HepG2 (cell line): ENCODE measurements at regions not wholly inside any gene's neighbourhood (a gene's known extent, or its start where the extent isn't known, plus 50 kb on each side); places are given as distances from the start of the nearest gene placed in this dataset.

Source experiments
- ATAC-seq: fragments of 200-7000 bp; cut with Tn5 transposase; 3 replicates; pipeline ENCODE4 v1.9.1; 2020; ENCODE audit warnings: mild to moderate bottlenecking, moderate library complexity
- BruUV-seq: library from RNA; stranded (reverse); fragments of 400-500 nt; replicated peaks from 2 replicates; lab custom pipeline; 2021; lab: Mats Ljungman, UMichigan
- CTCF ChIA-PET: fragments of 300-600 bp; formaldehyde crosslinking; extraction: SDS; loops from one replicate; lab custom pipeline; 2021; ENCODE audit warnings: low total read pairs, inconsistent platforms, low intra/inter-chr PET ratio; lab: Yijun Ruan, JAX
- POLR2A ChIA-PET: fragments of 350-600 bp; sonication (Branson Sonifier 250); formaldehyde crosslinking; loops from one replicate; lab custom pipeline; 2020; ENCODE audit warnings: antibody characterized with exemption, inconsistent platforms; lab: Yijun Ruan, JAX
- DNase-seq: peaks from one replicate; pipeline ENCODE4 v3.0.0-alpha.2; 2015; ENCODE audit warnings: low spot score
- FAIRE-seq: peaks from 3 replicates; lab custom pipeline; 2011; peaks lifted over from hg19 to GRCh38; lab: Jason Lieb, UNC
- H2AFZ ChIP-seq: one replicate; pipeline ENCODE4 v1.6.1; 2011; ENCODE audit warnings: low read length, inconsistent platforms
- H3K27ac ChIP-seq: fragments of 300-600 bp; 3 replicates; pipeline ENCODE4 v1.8.0; 2011; ENCODE audit warnings: mixed run types, mild to moderate bottlenecking, mixed read lengths, low read length, inconsistent platforms; ENCODE audit not compliant: insufficient read depth; ENCODE audit errors: extremely low read length
- H3K27me3 ChIP-seq, 2 experiments: fragments of 200-600 bp in 1 of 2; 2 replicates in 1 of 2; 3 replicates in 1 of 2; pipeline versions ENCODE4 v1.6.0 to v1.8.0; 2011; ENCODE audit warnings: low read length in 2 of 2, mild to moderate bottlenecking in 2 of 2, moderate library complexity in 2 of 2, inconsistent platforms in 1 of 2; ENCODE audit not compliant: insufficient read depth in 2 of 2, control insufficient read depth in 1 of 2
- H3K36me3 ChIP-seq, 2 experiments: fragments of 200-600 bp in 1 of 2; replicated peaks in 1 of 2; 2 replicates in 1 of 2; 3 replicates in 1 of 2; pipeline versions ENCODE4 v1.5.1 to v1.8.0; 2011; ENCODE audit warnings: low read length in 2 of 2, inconsistent platforms in 1 of 2; ENCODE audit not compliant: insufficient read depth in 2 of 2, control insufficient read depth in 1 of 2
- H3K4me1 ChIP-seq: 2 replicates; pipeline ENCODE4 v1.5.1; 2012; ENCODE audit warnings: low read length, inconsistent platforms; ENCODE audit not compliant: insufficient read depth
- H3K4me2 ChIP-seq: 2 replicates; pipeline ENCODE4 v1.6.0; 2011; ENCODE audit warnings: low read depth, low read length, inconsistent platforms
- H3K4me3 ChIP-seq, 3 experiments: fragments of 200-600 bp in 1 of 3; sonication (generic), shearing (Covaris generic) in 1 of 3; replicated peaks in 1 of 3; 2 replicates each; pipeline ENCODE4 v1.5.1; 2011 to 2016; ENCODE audit warnings: low read length in 3 of 3, inconsistent platforms in 2 of 3, low read depth in 2 of 3, mild to moderate bottlenecking in 2 of 3, control low read depth in 1 of 3, mixed read lengths in 1 of 3; ENCODE audit not compliant: insufficient read depth in 1 of 3
- H3K79me2 ChIP-seq: one replicate; pipeline ENCODE4 v1.6.1; 2011; ENCODE audit warnings: low read length, inconsistent platforms; ENCODE audit not compliant: insufficient read depth
- H3K9ac ChIP-seq: 2 replicates; pipeline ENCODE4 v1.6.0; 2011; ENCODE audit warnings: mild to moderate bottlenecking, low read depth, low read length, inconsistent platforms; ENCODE audit not compliant: insufficient read depth
- H3K9me3 ChIP-seq: 2 replicates; pipeline ENCODE4 v1.5.1; 2012; ENCODE audit warnings: mild to moderate bottlenecking, low read length
- H4K20me1 ChIP-seq: 2 replicates; pipeline ENCODE4 v1.6.0; 2011; ENCODE audit warnings: inconsistent platforms, mild to moderate bottlenecking, low read length, moderate library complexity; ENCODE audit not compliant: insufficient read depth
- FOSL2 ChIP-seq: sonication (generic); formaldehyde crosslinking; IDR thresholded peaks from 2 replicates; pipeline ENCODE4 v1.4.0; 2020; ENCODE audit warnings: missing genetic modification reagents
- HHEX ChIP-seq: IDR thresholded peaks from 2 replicates; pipeline ENCODE4 v1.6.1; 2016; ENCODE audit warnings: control low read depth
- HNRNPH1 ChIP-seq: fragments of 200-400 bp; formaldehyde crosslinking; optimal IDR thresholded peaks from 2 replicates; pipeline ENCODE3; 2017; ENCODE audit warnings: mild to moderate bottlenecking, low read depth, low read length
- KDM4B ChIP-seq: sonication (generic); formaldehyde crosslinking; IDR thresholded peaks from 2 replicates; pipeline ENCODE4 v1.4.0; 2020; ENCODE audit warnings: missing genetic modification reagents
- KMT2A ChIP-seq: sonication (generic); formaldehyde crosslinking; IDR thresholded peaks from 2 replicates; pipeline ENCODE4 v1.4.0; 2020; ENCODE audit warnings: missing genetic modification reagents
- MBD4 ChIP-seq: IDR thresholded peaks from 2 replicates; pipeline ENCODE4 v1.6.1; 2012; ENCODE audit warnings: low read length, inconsistent platforms, borderline replicate concordance
- NONO ChIP-seq, 2 experiments: fragments of 450-650 bp in 1 of 2; sonication (generic) in 1 of 2; formaldehyde crosslinking in 1 of 2; IDR thresholded peaks in 1 of 2; conservative IDR thresholded peaks in 1 of 2; 2 replicates each; pipeline versions ENCODE4 v1.6.1 to v1.8.0; 2017 to 2022; ENCODE audit warnings: mild to moderate bottlenecking in 1 of 2, missing genetic modification reagents in 1 of 2, moderate library complexity in 1 of 2
- PAX8 ChIP-seq: sonication (generic); formaldehyde crosslinking; IDR thresholded peaks from 2 replicates; pipeline ENCODE4 v1.8.0; 2022; ENCODE audit warnings: mild to moderate bottlenecking, missing genetic modification reagents, borderline replicate concordance
- RARA ChIP-seq: IDR thresholded peaks from 2 replicates; pipeline ENCODE4 v1.6.1; 2016; ENCODE audit warnings: missing genetic modification reagents, missing compliant biosample characterization
- TBP ChIP-seq: sonication (generic); formaldehyde crosslinking; IDR thresholded peaks from 2 replicates; pipeline ENCODE4 v1.5.0; 2020; ENCODE audit warnings: missing genetic modification reagents
- YEATS4 ChIP-seq: sonication (generic); formaldehyde crosslinking; IDR thresholded peaks from 2 replicates; pipeline ENCODE4 v1.4.0; 2020; ENCODE audit warnings: missing genetic modification reagents, borderline replicate concordance
- ZKSCAN1 ChIP-seq: fragments of 150-350 bp; IDR thresholded peaks from 2 replicates; pipeline ENCODE4 v1.6.1; 2014; ENCODE audit warnings: low read length
- ZNF232 ChIP-seq: sonication (generic); formaldehyde crosslinking; IDR thresholded peaks from 2 replicates; pipeline ENCODE4 v1.4.0; 2020; ENCODE audit warnings: missing genetic modification reagents, borderline replicate concordance
- ZNF530 ChIP-seq: sonication (generic); formaldehyde crosslinking; IDR thresholded peaks from 2 replicates; pipeline ENCODE4 v1.5.0; 2020; ENCODE audit warnings: low read depth, mild to moderate bottlenecking, missing genetic modification reagents
- ZNF569 ChIP-seq: sonication (generic); formaldehyde crosslinking; IDR thresholded peaks from 2 replicates; pipeline ENCODE4 v1.5.0; 2020; ENCODE audit warnings: mild to moderate bottlenecking, missing genetic modification reagents, moderate library complexity, borderline replicate concordance
- ZNF672 ChIP-seq: sonication (generic); formaldehyde crosslinking; IDR thresholded peaks from 2 replicates; pipeline ENCODE4 v1.8.1; 2022; ENCODE audit warnings: missing genetic modification reagents
- WGBS: methylation state at CpG from one replicate; pipeline ENCODE4 v1.1.6; 2017; ENCODE audit warnings: low lambda C conversion rate; 5-methylcytosine and 5-hydroxymethylcytosine counted together
- in situ Hi-C: cut with HindIII; loops from 2 replicates; pipeline ENCODE4 v1.10.0; 2017; ENCODE audit warnings: low pct_unique_long_range_greater_than_20kb; ENCODE audit not compliant: extremely low pct_ligation_motif_present
- intact Hi-C: fragments of 100-400 bp; cut with micrococcal nuclease; formaldehyde crosslinking; loops from one replicate; pipeline ENCODE4 v1.10.0; 2022; ENCODE audit not compliant: unreplicated experiment
- TF ChIP-seq, protein P1 (sequence below): sonication (generic); formaldehyde crosslinking; IDR thresholded peaks from 2 replicates; pipeline ENCODE4 v1.4.0; 2020; ENCODE audit warnings: missing genetic modification reagents, borderline replicate concordance
- TF ChIP-seq, protein P2 (sequence below): sonication (generic); formaldehyde crosslinking; IDR thresholded peaks from 2 replicates; pipeline ENCODE4 v1.4.0; 2020; ENCODE audit warnings: missing genetic modification reagents, low read depth, mild to moderate bottlenecking, borderline replicate concordance
- TF ChIP-seq, protein P3 (sequence below): IDR thresholded peaks from 2 replicates; pipeline ENCODE4 v1.6.1; 2016; ENCODE audit warnings: low read depth
- TF ChIP-seq, protein P4 (sequence below): sonication (generic); formaldehyde crosslinking; IDR thresholded peaks from 2 replicates; pipeline ENCODE4 v1.5.0; 2020; ENCODE audit warnings: mild to moderate bottlenecking, low read depth, missing genetic modification reagents, borderline replicate concordance
- TF ChIP-seq, protein P5 (sequence below): IDR thresholded peaks from 2 replicates; pipeline ENCODE4 v1.6.1; 2018; ENCODE audit warnings: missing genetic modification reagents, mild to moderate bottlenecking, missing compliant biosample characterization

DNA sequence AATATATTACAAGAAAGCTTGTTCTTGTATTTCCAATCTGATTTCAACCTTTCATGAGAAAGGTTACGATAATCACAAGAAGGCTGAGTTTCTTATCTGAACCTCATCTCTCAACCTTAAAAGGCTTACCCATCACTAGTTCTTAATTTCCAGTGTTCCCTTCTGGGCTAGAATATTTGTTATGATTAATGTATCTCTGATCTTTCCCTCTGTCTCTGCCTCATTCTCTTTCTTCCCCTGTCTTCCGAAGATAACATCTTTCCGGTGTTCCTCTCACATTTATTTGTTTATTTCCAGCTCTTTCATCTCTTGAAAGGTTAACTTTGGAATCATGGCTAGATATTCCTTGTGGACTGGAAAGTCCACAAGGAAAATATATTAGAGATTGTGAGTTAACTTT, 255.9 kb downstream of the SLC6A15 start (continued):
- TF ChIP-seq, protein P1, sequence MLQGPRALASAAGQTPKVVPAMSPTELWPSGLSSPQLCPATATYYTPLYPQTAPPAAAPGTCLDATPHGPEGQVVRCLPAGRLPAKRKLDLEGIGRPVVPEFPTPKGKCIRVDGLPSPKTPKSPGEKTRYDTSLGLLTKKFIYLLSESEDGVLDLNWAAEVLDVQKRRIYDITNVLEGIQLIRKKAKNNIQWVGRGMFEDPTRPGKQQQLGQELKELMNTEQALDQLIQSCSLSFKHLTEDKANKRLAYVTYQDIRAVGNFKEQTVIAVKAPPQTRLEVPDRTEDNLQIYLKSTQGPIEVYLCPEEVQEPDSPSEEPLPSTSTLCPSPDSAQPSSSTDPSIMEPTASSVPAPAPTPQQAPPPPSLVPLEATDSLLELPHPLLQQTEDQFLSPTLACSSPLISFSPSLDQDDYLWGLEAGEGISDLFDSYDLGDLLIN (CRISPR knock-in tag), result no peak
- TF ChIP-seq TBP (no peak), ZNF672 (CRISPR knock-in tag) (no peak), NONO (IDR thresholded peaks at IDR 0.05) (no peak), NONO (CRISPR knock-in tag; conservative IDR thresholded peaks at IDR 0.05) (no peak), KMT2A (CRISPR knock-in tag) (no peak), RARA (no peak), HHEX (CRISPR knock-in tag) (no peak)
- TF ChIP-seq, protein P2, sequence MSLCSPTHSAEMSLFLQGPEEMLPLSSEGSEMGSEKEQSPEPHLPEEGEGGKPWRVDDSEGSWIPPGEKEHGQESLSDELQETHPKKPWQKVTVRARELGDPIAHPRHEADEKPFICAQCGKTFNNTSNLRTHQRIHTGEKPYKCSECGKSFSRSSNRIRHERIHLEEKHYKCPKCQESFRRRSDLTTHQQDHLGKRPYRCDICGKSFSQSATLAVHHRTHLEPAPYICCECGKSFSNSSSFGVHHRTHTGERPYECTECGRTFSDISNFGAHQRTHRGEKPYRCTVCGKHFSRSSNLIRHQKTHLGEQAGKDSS (CRISPR knock-in tag), result no peak
- TF ChIP-seq, protein P3, sequence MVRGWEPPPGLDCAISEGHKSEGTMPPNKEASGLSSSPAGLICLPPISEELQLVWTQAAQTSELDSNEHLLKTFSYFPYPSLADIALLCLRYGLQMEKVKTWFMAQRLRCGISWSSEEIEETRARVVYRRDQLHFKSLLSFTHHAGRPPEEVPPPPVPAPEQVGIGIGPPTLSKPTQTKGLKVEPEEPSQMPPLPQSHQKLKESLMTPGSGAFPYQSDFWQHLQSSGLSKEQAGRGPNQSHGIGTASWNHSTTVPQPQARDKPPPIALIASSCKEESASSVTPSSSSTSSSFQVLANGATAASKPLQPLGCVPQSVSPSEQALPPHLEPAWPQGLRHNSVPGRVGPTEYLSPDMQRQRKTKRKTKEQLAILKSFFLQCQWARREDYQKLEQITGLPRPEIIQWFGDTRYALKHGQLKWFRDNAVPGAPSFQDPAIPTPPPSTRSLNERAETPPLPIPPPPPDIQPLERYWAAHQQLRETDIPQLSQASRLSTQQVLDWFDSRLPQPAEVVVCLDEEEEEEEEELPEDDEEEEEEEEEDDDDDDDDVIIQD (CRISPR knock-in tag), result no peak

DNA sequence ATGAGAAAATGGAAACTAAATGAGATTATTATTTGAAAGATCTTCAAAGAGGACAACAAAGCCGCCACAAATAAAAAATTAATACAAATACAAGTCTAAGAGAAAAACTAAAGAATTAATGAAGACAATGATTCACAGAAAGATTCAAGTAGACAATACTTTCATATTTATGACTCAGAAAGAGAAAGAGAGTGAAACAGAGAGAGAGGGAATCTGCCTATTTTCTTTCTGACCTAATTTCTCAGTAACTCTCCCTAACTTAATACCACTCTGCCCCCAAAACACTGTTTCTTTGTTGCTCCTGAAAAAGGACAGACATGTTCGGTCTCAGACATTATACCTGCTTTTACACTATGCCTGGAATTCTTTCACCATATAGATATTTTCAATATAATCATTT, 259.1 kb downstream of the SLC6A15 start:
- no peak overlapping the region for H3K4me2 ChIP-seq
- H3K4me3 ChIP-seq, result no peak overlapping the region
- H3K9me3 ChIP-seq, result no peaks in the 10 kb centered on the region
- H3K4me1 ChIP-seq, result no peaks in the 10 kb centered on the region
- ChIA-PET POLR2A (no interaction called here), CTCF (no interaction called here)
- H3K79me2 ChIP-seq, result no peaks in the 10 kb centered on the region
- H3K27me3 ChIP-seq, result no peaks in the 10 kb centered on the region
- 0% methylated on average over 2 of the region's 2 CpGs for WGBS
- intact Hi-C loops (no loop called here), in situ Hi-C loops (no loop called here)
- H2AFZ ChIP-seq, result no peak overlapping the region
- H3K9ac ChIP-seq, result no peak overlapping the region
- no TSS peak for BruUV-seq
- H3K27ac ChIP-seq, result no peak overlapping the region
- no peaks in the 10 kb centered on the region for H4K20me1 ChIP-seq
- DNase-seq (no peak), ATAC-seq (no peak), FAIRE-seq (no peak)
- no peaks in the 10 kb centered on the region for H3K36me3 ChIP-seq
- TF ChIP-seq ZKSCAN1 (no peak), YEATS4 (CRISPR knock-in tag) (no peak), HNRNPH1 (no peak), ZNF569 (CRISPR knock-in tag) (no peak), ZNF530 (CRISPR knock-in tag) (no peak), FOSL2 (CRISPR knock-in tag) (no peak), MBD4 (no peak), PAX8 (no peak), ZNF232 (CRISPR knock-in tag) (no peak), KDM4B (CRISPR knock-in tag) (no peak)
- TF ChIP-seq, protein P4, sequence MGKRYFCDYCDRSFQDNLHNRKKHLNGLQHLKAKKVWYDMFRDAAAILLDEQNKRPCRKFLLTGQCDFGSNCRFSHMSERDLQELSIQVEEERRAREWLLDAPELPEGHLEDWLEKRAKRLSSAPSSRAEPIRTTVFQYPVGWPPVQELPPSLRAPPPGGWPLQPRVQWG (CRISPR knock-in tag), result no peak
- TF ChIP-seq, protein P5, sequence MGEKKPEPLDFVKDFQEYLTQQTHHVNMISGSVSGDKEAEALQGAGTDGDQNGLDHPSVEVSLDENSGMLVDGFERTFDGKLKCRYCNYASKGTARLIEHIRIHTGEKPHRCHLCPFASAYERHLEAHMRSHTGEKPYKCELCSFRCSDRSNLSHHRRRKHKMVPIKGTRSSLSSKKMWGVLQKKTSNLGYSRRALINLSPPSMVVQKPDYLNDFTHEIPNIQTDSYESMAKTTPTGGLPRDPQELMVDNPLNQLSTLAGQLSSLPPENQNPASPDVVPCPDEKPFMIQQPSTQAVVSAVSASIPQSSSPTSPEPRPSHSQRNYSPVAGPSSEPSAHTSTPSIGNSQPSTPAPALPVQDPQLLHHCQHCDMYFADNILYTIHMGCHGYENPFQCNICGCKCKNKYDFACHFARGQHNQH (CRISPR knock-in tag), result no peak
